ENCODE measurements at regions not wholly inside any gene's neighbourhood (a gene's known extent, or its start where the extent isn't known, plus 50 kb on each side); places are given as distances from the start of the nearest gene placed in this dataset.

DNA sequence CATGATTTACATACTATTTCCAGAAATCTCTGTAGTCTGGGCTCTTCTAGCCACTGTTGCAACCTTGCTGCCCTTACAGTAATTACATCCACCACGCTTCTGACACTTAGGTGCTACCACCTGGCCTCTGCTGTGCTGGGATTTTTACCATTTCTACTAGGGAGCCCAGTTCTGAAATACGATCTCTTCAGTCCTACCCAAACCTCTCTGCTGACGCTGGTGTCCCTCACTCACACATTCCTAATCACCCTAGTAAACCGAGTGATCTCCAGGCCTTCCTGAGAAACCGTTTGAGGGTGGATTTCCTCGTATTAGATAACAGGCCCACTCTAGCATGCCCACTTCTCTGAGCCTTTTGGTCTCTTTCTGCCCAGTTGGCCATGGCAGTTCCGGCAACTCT is 588.9 kb upstream of the CADM1 start:
- H3K4me1 ChIP-seq, result no peaks in the 10 kb centered on the region
- intact Hi-C loops (cut with DNase I; ENCODE audit: low total_unique reads), result no loop called here

DNA sequence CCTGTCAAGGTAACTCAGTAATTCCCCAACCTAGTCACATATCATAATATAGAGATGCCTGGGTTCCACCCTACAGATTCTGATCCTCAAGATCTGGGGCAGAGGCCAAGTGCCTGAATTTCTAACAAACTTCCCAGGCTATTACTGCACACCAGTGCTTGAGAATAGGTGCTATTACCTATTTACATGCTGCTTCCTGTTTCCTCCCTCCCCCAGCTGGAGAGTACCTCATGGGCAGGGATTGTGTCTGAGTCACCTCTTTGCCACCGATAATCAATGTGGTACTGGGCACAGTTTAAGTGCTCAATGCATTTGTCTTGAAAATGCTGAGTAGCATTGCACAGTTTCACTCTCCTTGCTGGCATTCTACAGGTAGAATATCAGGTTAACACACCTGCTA is 582.2 kb upstream of the CADM1 start:
- intact Hi-C loops (cut with DNase I; ENCODE audit: low total_unique reads) (no loop called here), in situ Hi-C loops (cut with MboI; ENCODE audit: low sequenced_read_pairs in 4 of 4) (no loop called here)
- Histone ChIP-seq H3K4me1 (no peaks in the 10 kb centered on the region), H3K27me3 (peaks cover 0 to 3% (median 0%) of the 10 kb centered on the region in 3 donors), H3K27ac (no peak overlapping the region), H3K9me3 (no peaks in the 10 kb centered on the region), H3K4me3 (no peak overlapping the region), H3K36me3 (no peaks in the 10 kb centered on the region)
- TF ChIP-seq POLR2A (IDR thresholded peaks at IDR 0.05), result no peak
- TF ChIP-seq, protein P1, sequence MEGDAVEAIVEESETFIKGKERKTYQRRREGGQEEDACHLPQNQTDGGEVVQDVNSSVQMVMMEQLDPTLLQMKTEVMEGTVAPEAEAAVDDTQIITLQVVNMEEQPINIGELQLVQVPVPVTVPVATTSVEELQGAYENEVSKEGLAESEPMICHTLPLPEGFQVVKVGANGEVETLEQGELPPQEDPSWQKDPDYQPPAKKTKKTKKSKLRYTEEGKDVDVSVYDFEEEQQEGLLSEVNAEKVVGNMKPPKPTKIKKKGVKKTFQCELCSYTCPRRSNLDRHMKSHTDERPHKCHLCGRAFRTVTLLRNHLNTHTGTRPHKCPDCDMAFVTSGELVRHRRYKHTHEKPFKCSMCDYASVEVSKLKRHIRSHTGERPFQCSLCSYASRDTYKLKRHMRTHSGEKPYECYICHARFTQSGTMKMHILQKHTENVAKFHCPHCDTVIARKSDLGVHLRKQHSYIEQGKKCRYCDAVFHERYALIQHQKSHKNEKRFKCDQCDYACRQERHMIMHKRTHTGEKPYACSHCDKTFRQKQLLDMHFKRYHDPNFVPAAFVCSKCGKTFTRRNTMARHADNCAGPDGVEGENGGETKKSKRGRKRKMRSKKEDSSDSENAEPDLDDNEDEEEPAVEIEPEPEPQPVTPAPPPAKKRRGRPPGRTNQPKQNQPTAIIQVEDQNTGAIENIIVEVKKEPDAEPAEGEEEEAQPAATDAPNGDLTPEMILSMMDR (IDR thresholded peaks at IDR 0.05 in 4 of 5, conservative IDR thresholded peaks at IDR 0.05 in 1 of 5), result no peak
- ATAC-seq, result no peak
- DNase-seq, result no peak

More for the DNA sequence above, 588.9 kb upstream of the CADM1 start:
- DNase-seq (no peak), ATAC-seq (no peak)
- no peaks in the 10 kb centered on the region for H3K36me3 ChIP-seq
- peaks cover 0 to 5% (median 0%) of the 10 kb centered on the region in 3 donors for H3K27me3 ChIP-seq
- TF ChIP-seq, protein P1 (IDR thresholded peaks at IDR 0.05 in 4 of 5, conservative IDR thresholded peaks at IDR 0.05 in 1 of 5), result no peak
- TF ChIP-seq POLR2A (IDR thresholded peaks at IDR 0.05), result no peak
- no peak overlapping the region for H3K27ac ChIP-seq
- no peak overlapping the region for H3K4me3 ChIP-seq
- H3K9me3 ChIP-seq, result no peaks in the 10 kb centered on the region
- in situ Hi-C loops (cut with MboI; ENCODE audit: low sequenced_read_pairs in 4 of 4), result no loop called here

DNA sequence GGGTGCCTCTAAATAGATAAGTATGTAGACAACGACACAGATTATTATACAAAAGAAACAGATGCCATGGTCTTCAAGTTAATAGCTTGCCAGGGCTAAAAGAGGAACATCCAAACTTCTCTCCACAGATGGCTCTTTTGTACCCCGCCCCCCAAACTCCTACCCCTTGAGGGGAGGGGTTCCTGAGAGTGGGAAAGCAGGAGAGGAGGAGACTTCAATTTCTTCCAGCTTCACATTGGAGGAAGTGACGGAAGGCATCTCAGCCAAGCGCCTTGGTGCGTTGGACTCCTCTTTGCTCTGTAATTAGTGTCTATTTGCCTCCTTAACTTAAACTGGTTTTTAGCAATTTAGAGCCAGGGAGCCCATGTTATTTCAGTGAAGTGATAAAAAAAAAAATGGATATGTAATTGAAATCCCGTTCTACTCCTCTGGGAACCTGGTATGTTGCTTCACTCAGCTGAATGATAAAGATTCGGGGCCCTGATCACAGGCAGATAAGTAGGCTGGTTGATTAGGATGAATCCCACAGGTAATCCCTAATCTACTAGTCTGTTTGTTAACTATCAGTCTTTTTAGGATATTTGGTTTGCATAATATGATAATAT is 580.9 kb upstream of the CADM1 start:
- intact Hi-C loops (cut with DNase I; ENCODE audit: low total_unique reads), result no loop called here
- DNase-seq, result no peak
- TF ChIP-seq, protein P1 (IDR thresholded peaks at IDR 0.05 in 4 of 5, conservative IDR thresholded peaks at IDR 0.05 in 1 of 5), result no peak
- TF ChIP-seq POLR2A (IDR thresholded peaks at IDR 0.05), result no peak
- in situ Hi-C loops (cut with MboI; ENCODE audit: low sequenced_read_pairs in 4 of 4), result no loop called here
- Histone ChIP-seq H3K27me3 (peaks cover 0 to 3% (median 0%) of the 10 kb centered on the region in 3 donors), H3K4me3 (no peak overlapping the region), H3K27ac (no peak overlapping the region), H3K36me3 (no peaks in the 10 kb centered on the region), H3K4me1 (no peaks in the 10 kb centered on the region), H3K9me3 (no peaks in the 10 kb centered on the region)
- ATAC-seq, result no peak

DNA sequence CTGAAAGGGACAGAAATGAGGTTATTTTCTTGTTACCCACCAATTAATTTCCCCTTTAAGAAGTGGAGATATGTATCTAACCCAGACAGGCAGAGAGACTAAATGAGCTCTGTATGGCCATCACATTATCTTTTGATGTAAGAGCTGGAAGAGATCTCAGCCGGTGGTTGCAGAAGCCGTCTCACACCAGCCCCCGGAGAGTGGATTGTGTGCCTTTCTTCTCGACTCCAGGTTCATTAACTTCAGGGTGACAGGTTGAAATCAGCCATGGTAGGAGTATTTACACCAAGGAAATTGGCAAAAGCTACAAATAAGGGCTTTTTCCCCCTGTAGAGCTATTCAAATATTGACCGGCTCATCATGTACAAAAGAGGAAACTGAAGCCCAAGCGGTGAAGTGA is 580.3 kb upstream of the CADM1 start:
- Histone ChIP-seq H3K27ac (no peak overlapping the region), H3K9me3 (no peaks in the 10 kb centered on the region), H3K27me3 (peaks cover 0 to 3% (median 0%) of the 10 kb centered on the region in 3 donors), H3K4me1 (no peaks in the 10 kb centered on the region), H3K36me3 (no peaks in the 10 kb centered on the region), H3K4me3 (no peak overlapping the region)
- ATAC-seq (no peak), DNase-seq (no peak)
- in situ Hi-C loops (cut with MboI; ENCODE audit: low sequenced_read_pairs in 4 of 4), result no loop called here
- intact Hi-C loops (cut with DNase I; ENCODE audit: low total_unique reads), result no loop called here
- TF ChIP-seq, protein P1 (IDR thresholded peaks at IDR 0.05 in 4 of 5, conservative IDR thresholded peaks at IDR 0.05 in 1 of 5), result no peak
- no peak for TF ChIP-seq POLR2A (IDR thresholded peaks at IDR 0.05)

DNA sequence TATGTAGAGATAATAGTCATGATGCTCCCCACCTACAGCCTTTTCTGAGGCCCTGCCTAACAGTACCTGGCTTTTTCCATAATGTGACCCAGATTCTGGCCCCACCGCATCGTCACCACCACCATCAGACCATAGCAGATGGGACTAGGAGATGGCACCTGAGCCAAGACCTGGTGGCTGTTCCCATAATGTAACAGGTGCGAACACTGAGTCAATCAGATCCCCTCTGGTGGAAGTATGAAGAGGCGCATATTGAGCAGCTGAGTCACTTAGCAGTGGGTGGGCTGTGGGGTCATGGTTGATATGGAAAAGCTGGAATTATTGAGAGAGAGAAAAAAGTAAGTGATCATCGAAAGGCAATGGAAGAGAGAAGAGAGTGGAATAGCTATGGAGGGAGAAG is 578.0 kb upstream of the CADM1 start:
- no peak for ATAC-seq
- intact Hi-C loops (cut with DNase I; ENCODE audit: low total_unique reads), result no loop called here
- Histone ChIP-seq H3K36me3 (no peaks in the 10 kb centered on the region), H3K9me3 (no peaks in the 10 kb centered on the region), H3K4me1 (no peaks in the 10 kb centered on the region), H3K27ac (no peak overlapping the region), H3K4me3 (no peak overlapping the region), H3K27me3 (peaks cover 0 to 3% (median 0%) of the 10 kb centered on the region in 3 donors)
- no peak for TF ChIP-seq POLR2A (IDR thresholded peaks at IDR 0.05)
- TF ChIP-seq, protein P1 (IDR thresholded peaks at IDR 0.05 in 4 of 5, conservative IDR thresholded peaks at IDR 0.05 in 1 of 5), result no peak
- in situ Hi-C loops (cut with MboI; ENCODE audit: low sequenced_read_pairs in 4 of 4), result no loop called here
- DNase-seq, result no peak

Measured in gastrocnemius medialis (tissue), 4 donors.